ENCODE measurements at regions not wholly inside any gene's neighbourhood (a gene's known extent, or its start where the extent isn't known, plus 50 kb on each side); places are given as distances from the start of the nearest gene placed in this dataset.
A peak's percentile ranks its signal among the peaks of the same experiment; 100 is the strongest.

DNA sequence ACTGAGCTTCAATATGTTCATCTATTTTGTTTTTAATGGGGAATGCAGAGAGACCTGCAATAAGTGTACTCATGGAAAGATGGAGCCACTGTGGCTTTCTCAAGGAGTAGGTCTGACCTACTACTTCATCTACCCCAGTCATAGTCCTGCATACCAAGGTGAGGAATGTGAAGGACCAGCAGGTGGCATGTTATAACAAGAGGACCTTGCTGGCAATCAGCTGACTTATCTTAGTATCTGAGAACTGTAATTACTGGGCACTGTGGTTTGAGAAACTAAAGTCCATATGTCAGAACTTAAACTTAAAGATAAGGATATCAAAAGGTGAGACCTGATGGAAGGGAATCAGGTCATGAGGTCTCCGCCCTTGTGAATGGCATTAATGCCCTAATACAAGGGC lies 1104.2 kb downstream of the BCL11A start:
- no peak for DNase-seq (ENCODE audit: low spot score)

DNA sequence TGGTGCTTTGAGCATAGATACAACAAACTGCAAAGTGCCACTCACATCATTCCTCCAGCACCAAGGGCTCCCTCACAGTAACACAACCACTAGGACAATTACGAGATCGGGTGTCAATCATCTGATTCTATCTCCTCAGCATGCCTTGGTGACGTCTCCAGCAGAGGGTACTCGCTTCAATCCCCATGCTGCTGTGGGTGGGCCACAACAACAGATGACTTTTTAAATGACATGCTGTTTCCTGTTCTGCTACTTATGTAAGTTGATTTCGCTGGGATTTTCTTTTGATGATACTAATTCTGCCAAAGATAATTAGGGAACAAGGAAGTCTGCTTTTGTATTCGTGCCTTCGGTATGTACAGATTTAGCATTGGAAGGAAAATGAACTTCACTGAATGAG lies 1113.0 kb downstream of the BCL11A start:
- DNase-seq (ENCODE audit: low spot score), result no peak

DNA sequence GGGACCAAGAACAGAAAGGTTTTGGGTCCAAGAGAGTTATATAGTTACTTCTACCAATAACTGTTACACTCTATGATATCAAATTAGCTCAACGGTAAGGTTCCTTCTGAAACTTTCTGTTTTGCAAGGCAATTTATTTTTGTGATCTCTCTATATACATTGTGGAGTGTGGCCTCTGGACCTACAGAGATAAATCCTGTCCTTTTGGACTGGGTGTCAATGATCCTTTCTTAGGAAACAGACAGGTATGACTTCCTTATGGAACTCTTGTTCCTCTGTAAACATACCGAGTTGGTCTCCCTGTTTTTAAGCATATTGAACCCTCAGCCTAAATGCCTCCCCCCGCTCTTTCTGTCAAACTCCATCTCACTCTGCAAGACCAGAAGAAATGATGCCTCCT lies 1117.8 kb downstream of the BCL11A start:
- DNase-seq (ENCODE audit: low spot score), result no peak

DNA sequence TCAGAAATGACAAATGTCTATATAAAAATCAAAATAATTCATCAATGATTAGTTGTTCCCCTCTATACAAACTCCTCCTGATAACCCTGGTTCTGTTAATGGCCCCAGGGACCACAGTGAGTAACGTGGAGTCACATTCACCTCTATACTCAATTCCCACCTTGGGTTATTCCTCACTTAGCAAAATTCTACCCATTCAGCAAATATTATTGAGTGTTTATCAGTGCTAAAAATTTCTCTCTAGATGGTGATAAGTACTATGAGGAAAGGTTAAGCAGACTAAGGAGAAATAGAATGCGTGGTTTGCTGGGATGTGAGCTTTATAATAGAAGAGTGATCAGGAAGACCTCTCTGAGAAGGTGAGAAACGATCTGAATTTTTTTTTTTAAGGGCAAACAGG lies 1124.5 kb downstream of the BCL11A start:
- no peak for DNase-seq (ENCODE audit: low spot score)

DNA sequence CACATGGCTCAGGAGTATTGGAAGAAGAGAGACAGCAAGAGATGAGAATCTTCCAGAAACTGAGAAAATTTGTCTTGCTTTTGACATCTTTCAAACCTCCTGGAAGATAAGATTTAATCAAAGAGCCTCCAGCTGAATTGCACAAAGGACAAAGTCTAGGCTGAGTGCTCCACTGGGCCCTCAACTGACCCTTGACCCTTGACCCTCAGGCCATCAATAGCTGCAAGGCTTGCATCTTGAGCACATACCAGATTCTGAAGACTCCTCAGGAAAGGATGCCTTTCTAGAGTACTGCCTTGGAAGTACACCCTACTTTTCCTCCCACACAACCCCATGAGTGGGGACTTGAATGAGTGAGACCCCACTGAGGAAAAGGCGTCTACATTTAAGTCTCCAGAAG lies 1125.5 kb downstream of the BCL11A start:
- no peak for DNase-seq (ENCODE audit: low spot score)

DNA sequence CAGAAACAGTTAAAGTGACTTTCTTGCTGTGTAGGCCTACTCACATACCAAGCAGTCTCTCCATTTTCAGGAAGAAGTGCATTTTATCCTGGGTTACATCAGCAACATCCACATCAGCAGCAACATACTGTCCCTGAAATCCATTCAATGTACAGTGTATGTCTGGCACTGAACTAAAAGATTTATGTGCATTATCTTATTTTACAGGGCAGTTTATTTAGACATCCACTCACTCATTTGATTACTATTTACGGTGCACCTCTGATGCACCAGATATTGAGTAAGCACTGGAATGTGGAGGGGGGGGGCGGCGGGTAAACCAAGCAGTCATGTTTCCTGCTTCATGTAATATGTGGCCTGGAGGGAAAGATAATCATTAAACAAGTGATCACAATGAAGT lies 1128.2 kb downstream of the BCL11A start:
- no peak for DNase-seq (ENCODE audit: low spot score)

DNA sequence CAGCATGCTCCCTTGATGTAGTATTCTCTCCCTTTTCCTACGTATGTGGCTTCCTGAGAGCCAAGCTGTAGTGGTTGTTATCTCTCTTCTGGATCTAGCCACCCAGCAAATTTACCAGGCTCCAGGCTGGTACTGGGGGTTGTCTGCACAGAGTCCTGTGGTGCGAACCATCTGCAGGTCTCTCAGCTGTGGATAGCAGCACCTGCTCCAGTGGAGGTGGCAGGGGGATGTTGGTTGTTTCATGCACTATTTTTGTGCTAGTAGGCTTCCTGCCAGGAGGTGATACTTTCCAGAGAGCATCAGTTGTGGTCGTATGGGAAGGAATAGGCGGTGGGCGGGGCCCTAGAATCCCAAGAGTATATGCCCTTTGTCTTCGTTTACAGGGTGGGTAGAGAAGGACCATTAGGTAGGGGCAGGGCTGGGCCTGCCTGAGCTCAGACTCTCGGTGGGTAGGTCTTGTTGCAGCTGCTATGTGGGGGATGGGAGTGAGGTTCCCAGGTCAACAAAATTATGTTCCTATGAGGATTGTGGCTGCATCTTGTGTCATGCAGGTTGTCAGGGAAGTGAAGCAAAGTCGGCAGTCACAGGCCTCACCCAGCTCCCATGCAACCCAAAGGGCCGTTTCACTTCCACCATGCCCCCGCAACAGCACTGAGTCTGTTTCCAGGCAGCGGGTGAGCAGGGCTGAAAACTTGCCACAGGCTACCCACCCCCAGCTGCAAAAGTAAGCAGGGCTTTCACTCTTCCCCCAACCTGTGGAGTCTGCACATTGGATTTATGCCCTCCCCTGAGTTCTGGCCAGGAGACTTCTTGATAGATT lies 1139.5 kb downstream of the BCL11A start:
- no peak for DNase-seq (ENCODE audit: low spot score)

DNA sequence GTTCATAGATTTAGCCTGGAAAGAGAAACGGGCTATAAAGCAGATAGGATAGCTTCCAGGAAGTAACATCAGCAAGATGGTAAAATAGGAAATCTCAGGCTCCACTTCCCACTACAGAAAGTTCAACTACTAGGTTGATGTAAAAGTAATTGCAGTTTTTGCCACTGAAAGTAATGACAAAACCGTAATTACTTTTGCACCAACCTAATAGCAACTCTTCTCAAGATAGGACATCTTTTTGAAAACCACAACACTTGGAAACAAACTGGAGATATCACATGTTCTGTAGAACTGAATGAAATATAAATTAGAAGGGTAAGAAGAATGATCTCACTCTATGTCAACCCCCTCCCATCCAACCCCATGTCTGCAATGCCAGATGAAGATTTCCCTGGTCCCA lies 1154.3 kb downstream of the BCL11A start:
- DNase-seq (ENCODE audit: low spot score), result no peak

DNA sequence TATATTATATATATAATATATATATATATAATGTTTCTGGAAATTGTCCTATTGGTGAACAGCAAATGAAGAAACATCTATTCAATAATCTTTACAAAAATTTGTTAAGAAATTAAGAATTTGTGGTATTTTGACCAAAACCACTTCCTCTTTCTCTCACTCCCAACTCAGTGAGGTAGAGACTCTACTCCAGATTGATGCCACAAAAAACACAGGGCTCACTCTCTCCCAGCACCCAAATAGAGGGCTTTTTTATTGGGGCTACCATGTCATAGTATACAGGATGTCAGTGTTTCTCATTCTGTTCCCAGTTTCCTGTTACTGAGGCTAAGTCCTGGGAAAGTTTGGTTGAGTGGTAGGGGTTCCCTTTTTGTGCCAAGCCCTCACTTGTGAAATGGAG lies 1155.4 kb downstream of the BCL11A start:
- no peak for DNase-seq (ENCODE audit: low spot score)

DNA sequence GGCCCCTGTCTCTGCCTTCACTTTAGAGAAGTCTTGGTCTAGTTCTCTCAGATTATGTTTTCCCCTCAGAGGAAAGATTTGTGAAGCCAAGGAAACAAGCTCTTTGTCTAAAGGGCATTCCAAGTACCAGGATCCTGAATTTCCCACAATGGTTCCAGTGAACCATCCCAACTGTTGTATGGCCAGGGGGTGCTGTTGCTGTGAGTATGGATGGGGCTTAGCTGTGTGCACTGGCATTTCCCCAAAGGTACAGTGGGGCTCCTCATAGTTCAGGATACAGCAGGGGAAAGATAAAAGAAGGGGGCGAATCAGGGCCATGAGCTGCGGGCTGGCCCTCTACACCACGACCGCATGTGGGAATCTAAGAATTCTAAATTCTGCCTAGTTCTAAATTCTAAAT lies 1154.0 kb upstream of the FANCL start:
- no peak for DNase-seq (ENCODE audit: low spot score)

DNA sequence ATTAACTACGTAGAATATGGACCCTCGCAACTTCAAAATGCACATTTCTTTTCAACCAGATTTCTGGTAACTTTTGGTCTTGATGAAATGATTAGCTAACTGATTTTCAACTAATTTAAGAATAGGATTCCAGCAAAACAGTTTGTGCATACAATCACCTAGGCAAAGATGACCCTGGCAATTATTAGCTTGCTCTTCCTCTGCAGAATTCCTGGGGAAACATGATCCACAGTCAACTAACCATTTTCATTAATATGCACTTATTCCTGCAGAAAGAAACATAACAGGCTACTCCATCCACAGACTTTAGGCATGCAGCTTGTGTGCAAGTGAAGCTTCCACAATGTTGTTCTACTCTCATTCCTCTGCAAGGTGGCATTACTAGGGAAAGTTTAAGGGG lies 1150.8 kb upstream of the FANCL start:
- DNase-seq (ENCODE audit: low spot score), result no peak

DNA sequence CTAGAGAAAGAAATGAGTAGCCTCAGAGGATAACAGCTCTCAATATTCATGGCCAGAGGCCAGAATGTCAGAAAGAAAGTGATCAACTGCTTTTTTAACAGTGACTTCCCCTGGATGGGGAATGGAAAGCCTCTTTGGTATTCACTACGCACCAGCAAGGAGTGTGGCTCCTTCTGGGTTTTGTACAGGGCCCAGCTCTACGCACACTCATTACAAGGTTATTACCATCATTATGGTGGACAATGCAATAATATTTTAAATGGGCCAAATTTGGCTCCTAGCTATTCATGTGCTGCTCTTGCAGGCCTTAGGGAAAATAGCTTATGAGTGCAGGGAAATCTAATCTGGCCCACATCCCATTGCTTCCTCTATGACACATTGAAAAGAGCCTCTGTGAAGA lies 1149.5 kb upstream of the FANCL start:
- DNase-seq (ENCODE audit: low spot score), result no peak

DNA sequence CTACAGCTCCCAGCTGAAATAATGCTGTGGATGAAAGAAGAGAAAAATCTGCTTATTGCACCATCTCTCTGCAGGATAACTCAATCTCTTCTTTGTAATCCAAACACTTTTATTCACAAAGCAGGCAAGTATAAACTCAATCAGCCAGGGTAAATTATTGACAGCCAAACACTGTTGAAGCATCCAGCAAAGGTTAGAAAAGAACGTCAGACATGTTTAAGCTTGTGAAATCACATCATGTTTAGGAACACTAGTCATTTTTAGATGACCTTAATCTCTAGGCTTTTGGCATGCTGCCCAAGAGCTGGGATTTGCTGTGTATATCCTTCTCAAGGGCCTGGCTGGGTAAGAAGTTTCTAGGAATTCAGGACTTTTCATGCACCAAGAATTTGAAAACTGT lies 1148.1 kb upstream of the FANCL start:
- DNase-seq (ENCODE audit: low spot score), result no peak

DNA sequence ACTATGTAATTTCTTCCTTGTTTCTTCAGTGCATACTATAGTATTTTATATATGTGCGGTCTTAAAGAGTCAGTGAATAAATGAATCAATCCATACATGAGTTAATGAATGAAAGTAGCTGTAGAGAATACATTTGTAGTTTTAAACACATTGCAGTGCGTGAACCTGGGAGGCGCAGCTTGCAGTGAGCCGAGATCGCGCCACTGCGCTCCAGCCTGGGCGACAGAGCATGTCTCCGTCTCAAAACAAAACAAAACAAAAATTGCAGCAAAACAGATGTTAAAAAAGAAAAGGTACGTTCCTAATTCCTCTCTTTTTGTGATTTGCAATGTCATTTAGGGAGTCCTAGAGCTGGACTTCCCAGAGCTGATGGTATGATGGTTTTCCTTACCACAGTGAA lies 1144.8 kb upstream of the FANCL start:
- no peak for DNase-seq (ENCODE audit: low spot score)

DNA sequence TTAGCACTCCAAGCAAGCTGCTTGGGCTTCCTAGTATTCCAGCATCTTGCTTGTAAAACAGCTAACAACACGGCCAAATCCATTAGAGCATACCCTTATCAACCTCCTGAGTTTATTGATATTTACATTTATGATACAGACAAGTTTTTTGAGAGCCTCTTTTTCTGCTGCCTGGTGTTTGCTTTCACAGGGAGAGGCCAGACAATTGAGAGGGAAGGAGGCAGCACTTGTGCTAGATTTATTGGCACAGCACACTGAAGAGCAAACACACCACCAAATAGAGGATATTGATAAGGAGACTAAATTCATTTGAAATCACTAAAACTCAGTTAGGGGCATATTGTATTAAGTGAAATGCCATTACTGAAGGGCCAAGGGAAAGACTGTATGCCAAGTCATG lies 1142.3 kb upstream of the FANCL start:
- peak; percentile 31 for DNase-seq (ENCODE audit: low spot score)

DNA sequence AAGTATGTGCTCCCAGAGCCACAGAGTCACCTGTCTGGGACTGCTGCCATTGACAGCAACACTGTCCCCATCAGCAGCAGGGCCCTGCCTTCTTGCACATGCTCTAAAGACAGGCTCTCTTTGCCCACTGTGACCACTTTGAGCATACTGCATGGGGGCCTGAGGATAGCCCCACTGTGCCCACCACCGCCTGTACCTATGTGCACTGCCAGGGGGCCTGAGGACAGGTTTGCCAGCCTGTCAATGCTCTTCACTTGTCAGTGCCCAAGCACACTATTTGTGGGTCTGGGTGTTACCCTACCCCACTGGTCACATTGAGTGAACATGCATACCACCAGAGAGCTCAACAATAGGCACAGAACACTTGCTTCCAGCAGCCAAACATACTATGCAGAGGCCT lies 1137.0 kb upstream of the FANCL start:
- no peak for DNase-seq (ENCODE audit: low spot score)

DNA sequence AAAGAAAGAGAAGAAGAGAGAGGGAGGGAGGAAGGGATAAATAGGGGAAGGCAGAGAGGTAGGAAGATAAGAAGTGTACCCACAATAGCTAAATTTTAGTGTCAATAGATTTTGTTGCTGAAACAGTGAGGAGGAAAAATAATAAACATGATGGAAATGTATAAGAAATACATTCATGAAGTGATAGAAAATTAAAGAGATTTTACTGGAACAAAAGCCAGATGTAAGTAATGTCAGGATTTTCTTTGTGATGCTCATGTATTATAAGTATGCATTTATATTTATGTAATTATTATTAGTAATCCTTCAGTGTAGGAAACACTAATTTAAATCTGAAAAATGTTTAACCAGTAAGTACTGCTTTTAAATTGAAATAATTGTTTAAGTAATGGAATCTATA lies 1125.2 kb upstream of the FANCL start:
- DNase-seq (ENCODE audit: low spot score), result no peak

DNA sequence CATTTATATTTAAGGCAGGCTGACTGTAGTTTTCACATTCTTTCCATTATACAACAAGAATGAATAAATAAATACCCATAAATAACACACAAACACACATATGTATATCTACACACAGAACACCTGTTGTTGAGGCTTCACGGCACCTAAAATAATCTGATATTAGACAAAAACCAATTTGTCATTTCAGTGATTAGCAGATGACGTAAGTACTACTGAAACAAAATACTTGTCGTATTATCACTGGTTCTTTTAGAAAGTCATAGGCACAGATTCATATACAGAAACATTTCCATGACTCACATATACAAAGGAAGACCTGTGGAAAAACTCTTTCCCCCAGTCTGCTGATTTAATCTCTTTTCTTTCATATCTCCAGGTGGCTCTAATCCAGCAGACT lies 1113.4 kb upstream of the FANCL start:
- DNase-seq (ENCODE audit: low spot score), result no peak

DNA sequence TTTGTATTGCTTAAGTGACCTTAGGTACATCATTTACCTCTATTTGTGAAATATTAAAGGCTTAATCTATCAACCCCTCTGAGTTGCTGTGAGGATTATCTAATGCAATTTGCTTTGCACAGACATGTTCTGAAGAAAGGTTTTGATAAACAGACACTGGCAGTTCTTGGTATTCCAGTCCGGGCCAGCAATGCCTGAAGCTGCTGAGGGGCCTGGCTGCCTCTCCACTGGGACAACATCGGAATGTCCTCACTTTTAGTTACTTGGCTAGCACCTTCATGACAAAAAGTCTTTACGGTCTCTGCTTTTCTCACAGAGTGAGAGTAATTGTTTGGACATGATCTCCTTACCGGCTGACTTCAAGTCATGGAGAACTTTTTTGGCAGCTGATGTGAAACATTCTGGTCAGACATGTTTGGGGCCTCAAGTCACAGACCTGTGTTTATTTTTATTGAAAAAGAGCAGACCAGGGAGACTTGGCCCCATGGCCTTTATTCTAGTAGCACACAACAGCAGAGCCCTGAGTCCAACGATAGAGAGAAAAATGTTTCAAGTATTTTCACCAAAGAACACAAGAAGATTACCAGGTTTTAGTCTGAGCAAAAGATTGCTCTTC lies 1112.3 kb upstream of the FANCL start:
- DNase-seq (ENCODE audit: low spot score), result no peak

DNA sequence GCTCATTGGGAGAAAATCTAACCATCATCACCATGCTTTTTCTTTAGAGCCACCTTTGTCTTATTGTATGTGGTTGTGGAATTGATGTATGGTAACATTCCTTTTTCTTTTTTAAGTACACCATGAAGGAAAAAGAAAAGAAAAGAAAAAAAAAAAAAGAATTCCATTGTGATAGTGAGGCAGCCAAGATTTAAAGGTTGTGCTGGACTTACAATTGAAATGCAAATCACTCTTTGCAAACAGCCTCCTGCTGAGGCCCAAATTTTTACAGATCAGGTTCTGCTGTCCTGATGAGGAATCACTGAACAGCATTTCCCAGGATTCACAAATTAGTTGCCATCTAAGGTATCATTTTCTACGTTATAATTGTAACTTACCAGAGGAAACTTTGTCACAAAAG lies 1101.0 kb upstream of the FANCL start:
- DNase-seq (ENCODE audit: low spot score), result no peak

DNA sequence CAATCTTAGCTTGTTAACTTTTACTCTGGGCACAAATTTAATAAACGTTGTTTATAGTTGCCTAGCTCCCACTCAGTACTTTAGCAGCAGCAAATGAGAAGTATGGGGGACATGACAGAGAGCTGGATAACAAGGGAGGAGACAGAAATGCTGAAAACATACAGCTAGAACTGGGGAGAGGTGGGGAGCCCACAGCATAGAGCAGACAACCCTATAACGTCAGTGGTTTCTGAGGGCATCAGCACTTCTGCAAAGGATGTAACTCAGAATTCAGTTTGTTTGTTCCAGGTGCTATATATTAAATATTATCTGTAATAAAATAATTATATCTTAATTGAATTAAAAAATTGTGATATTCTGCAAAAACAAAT lies 1098.7 kb upstream of the FANCL start:
- no peak for DNase-seq (ENCODE audit: low spot score)

DNA sequence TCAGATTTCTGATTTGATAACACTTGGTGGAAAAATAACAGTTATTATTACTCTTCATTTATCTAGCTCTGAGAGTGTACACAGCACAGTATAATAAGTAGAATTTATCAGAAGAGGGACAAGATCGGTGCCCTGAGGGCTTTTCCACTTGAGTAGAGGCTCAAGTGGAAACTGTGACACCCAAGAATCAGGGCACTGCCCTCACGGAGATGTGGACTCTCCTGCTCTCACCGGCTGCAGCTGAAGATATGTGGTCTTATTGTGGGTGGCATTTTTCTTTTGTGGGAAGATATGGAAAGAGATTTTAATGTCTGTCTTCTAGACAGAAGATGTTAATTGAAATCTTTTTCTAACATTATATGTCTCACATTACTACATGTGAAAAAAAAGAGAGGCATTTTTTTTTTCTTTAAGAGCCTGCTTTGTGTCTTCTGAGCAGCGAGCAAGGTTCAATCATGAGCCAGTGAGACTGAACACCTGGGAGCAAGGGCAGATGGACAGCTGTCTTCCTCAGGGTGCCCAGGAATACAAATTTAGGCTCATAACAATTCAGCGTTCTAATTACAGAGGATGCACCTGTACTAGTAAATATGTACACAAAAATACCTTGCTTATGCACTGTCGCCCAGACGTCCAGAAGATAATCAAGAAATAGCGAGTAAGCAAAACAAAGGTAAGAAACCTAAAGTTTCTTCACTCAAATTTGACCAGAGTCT lies 1098.2 kb upstream of the FANCL start:
- no peak for DNase-seq (ENCODE audit: low spot score)

DNA sequence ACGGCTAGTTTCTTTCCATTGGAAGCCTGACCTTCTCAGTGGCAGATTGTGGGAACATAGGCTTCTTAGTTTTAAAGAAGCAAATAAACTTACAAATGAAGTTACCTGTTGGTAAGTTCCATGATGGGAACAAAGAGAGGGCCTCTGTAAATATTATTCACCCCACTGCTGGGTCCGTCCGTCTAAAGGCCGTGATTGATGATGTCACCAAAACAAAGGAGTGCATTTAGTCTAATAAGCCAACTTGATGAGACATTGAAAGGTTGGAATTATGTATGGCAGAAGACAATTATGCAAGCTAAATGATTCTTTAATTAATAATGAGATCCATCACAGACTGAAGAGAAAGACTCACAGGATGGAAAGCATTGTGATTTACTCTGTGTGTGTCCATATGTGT lies 1091.9 kb upstream of the FANCL start:
- no peak for DNase-seq (ENCODE audit: low spot score)
